ENCODE measurements at regions not wholly inside any gene's neighbourhood (a gene's known extent, or its start where the extent isn't known, plus 50 kb on each side); places are given as distances from the start of the nearest gene placed in this dataset.
"Not testable (repeated sequence)": the region's sequence is repeated elsewhere in the genome, so short reads cannot be mapped to it uniquely, and the experiment has no call there.

GRCh38 chr18:9000733-9001132 lies 101.8 kb upstream of the NDUFV2 start:
- no peaks in the 10 kb centered on the region for H3K27me3 Mint-ChIP-seq (ENCODE audit: insufficient read depth, unreplicated experiment)
- H3K4me3 Mint-ChIP-seq (ENCODE audit: unreplicated experiment): no peak overlapping the region
- no peaks in the 10 kb centered on the region for H3K36me3 ChIP-seq (ENCODE audit: control insufficient read depth, insufficient read depth, low read length)
- H3K27ac Mint-ChIP-seq (ENCODE audit: unreplicated experiment): no peak overlapping the region
- DNase-seq: no peak
- H3K4me1 Mint-ChIP-seq (ENCODE audit: low read depth, unreplicated experiment): peaks cover 34% of the 10 kb centered on the region
- peaks cover 20% of the 10 kb centered on the region for H3K9me3 Mint-ChIP-seq (ENCODE audit: unreplicated experiment)
- H3K4me1 ChIP-seq: peaks cover 28% of the 10 kb centered on the region
- no peaks in the 10 kb centered on the region for H3K36me3 Mint-ChIP-seq (ENCODE audit: insufficient read depth, unreplicated experiment)
- no TSS peak for BruUV-seq (replicated peaks)
- CTCF ChIA-PET: no interaction called here
- POLR2A ChIA-PET: no interaction called here
- no peak overlapping the region for H3K4me3 ChIP-seq (ENCODE audit: low read depth, low read length)
- TF ChIP-seq, protein P1, sequence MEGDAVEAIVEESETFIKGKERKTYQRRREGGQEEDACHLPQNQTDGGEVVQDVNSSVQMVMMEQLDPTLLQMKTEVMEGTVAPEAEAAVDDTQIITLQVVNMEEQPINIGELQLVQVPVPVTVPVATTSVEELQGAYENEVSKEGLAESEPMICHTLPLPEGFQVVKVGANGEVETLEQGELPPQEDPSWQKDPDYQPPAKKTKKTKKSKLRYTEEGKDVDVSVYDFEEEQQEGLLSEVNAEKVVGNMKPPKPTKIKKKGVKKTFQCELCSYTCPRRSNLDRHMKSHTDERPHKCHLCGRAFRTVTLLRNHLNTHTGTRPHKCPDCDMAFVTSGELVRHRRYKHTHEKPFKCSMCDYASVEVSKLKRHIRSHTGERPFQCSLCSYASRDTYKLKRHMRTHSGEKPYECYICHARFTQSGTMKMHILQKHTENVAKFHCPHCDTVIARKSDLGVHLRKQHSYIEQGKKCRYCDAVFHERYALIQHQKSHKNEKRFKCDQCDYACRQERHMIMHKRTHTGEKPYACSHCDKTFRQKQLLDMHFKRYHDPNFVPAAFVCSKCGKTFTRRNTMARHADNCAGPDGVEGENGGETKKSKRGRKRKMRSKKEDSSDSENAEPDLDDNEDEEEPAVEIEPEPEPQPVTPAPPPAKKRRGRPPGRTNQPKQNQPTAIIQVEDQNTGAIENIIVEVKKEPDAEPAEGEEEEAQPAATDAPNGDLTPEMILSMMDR (IDR thresholded peaks at IDR 0.05; ENCODE audit: insufficient read depth in 1 of 2, low read depth in 1 of 2, low read length in 1 of 2, severe bottlenecking in 1 of 2, unreplicated experiment in 1 of 2): no peak
- H3K27me3 ChIP-seq (replicated peaks; ENCODE audit: control insufficient read depth, insufficient read depth, low read length): no peaks in the 10 kb centered on the region
- intact Hi-C loops (cut with micrococcal nuclease; ENCODE audit: unreplicated experiment): no loop called here
- H3K9me3 ChIP-seq: peaks cover 13% of the 10 kb centered on the region; the same call in 1 of the 2 replicates

DNA sequence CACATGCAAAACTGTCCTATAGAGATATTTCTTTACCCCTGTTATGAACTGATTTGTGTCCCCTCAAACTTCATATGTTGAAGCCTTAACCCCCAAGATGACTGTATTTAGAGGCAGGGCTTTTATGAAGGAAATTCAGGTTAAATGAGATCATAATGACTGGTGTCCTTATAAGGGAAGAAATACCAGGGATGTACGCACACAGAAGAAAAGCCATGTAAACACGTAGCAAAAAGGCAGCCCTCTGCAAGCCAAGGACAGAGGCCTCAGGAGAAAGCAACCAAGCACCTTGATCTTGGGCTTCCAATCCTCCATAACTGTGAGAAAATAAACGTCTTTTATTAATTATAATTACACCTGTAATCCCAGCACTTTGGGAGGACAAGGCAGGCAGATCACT lies 101.3 kb upstream of the NDUFV2 start:
- Histone ChIP-seq H3K4me3 (ENCODE audit: low read depth, low read length) (no peak overlapping the region), H3K36me3 (ENCODE audit: control insufficient read depth, insufficient read depth, low read length) (no peaks in the 10 kb centered on the region), H3K9me3 (peaks cover 13% of the 10 kb centered on the region; the same call in 1 of the 2 replicates), H3K27me3 (replicated peaks; ENCODE audit: control insufficient read depth, insufficient read depth, low read length) (no peaks in the 10 kb centered on the region), H3K4me1 (peaks cover 28% of the 10 kb centered on the region)
- Mint-ChIP-seq H3K27ac (ENCODE audit: unreplicated experiment) (no peak overlapping the region), H3K27me3 (ENCODE audit: insufficient read depth, unreplicated experiment) (no peaks in the 10 kb centered on the region), H3K36me3 (ENCODE audit: insufficient read depth, unreplicated experiment) (no peaks in the 10 kb centered on the region), H3K4me1 (ENCODE audit: low read depth, unreplicated experiment) (peaks cover 32% of the 10 kb centered on the region), H3K9me3 (ENCODE audit: unreplicated experiment) (peaks cover 20% of the 10 kb centered on the region), H3K4me3 (ENCODE audit: unreplicated experiment) (no peak overlapping the region)
- ChIA-PET POLR2A (no interaction called here), CTCF (no interaction called here)
- DNase-seq: no peak
- TF ChIP-seq, protein P1 (IDR thresholded peaks at IDR 0.05; ENCODE audit: insufficient read depth in 1 of 2, low read depth in 1 of 2, low read length in 1 of 2, severe bottlenecking in 1 of 2, unreplicated experiment in 1 of 2): no peak
- BruUV-seq (replicated peaks): no TSS peak
- intact Hi-C loops (cut with micrococcal nuclease; ENCODE audit: unreplicated experiment): no loop called here

DNA sequence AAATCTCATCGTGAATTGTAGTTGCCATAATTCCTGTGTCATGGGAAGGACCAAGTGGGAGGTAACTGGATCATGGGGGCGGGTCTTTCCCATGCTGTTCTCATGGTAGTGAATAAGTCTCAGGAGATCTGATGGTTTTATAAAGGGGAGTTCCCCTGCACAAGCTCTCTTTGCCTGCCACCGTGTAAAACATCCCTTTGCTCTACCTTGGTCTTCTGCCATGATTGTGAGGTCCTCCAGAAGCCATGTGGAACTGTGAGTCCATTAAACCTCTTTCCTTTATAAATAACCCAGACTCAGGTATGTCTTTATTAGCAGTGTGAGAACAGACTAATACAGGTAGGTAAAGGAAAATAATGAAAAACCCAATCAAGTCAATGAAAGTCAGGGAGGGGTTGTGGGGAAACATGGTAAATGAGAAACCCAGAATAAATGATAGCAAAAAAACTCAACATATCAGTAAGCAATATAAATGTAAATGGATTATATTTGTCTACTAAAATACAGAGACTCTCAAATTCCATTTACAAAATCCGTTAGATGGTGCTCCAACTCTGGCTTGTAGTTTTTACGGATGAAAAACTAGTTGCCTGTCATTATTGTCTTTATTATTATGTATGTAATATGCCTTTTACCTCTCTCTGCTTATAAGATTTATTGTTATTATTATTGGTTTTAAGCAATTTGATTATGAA lies 98.9 kb upstream of the NDUFV2 start:
- Mint-ChIP-seq H3K9me3 (ENCODE audit: unreplicated experiment) (peaks cover 20% of the 10 kb centered on the region), H3K27me3 (ENCODE audit: insufficient read depth, unreplicated experiment) (no peaks in the 10 kb centered on the region), H3K36me3 (ENCODE audit: insufficient read depth, unreplicated experiment) (no peaks in the 10 kb centered on the region), H3K27ac (ENCODE audit: unreplicated experiment) (no peak overlapping the region), H3K4me3 (ENCODE audit: unreplicated experiment) (no peak overlapping the region), H3K4me1 (ENCODE audit: low read depth, unreplicated experiment) (peaks cover 12% of the 10 kb centered on the region)
- CTCF ChIA-PET: no interaction called here
- Histone ChIP-seq H3K36me3 (ENCODE audit: control insufficient read depth, insufficient read depth, low read length) (no peaks in the 10 kb centered on the region), H3K27me3 (replicated peaks; ENCODE audit: control insufficient read depth, insufficient read depth, low read length) (no peaks in the 10 kb centered on the region), H3K9me3 (peaks cover 13% of the 10 kb centered on the region; the same call in 1 of the 2 replicates), H3K4me3 (ENCODE audit: low read depth, low read length) (no peak overlapping the region), H3K4me1 (peaks cover 11% of the 10 kb centered on the region)
- POLR2A ChIA-PET: no interaction called here
- TF ChIP-seq, protein P1 (IDR thresholded peaks at IDR 0.05; ENCODE audit: insufficient read depth in 1 of 2, low read depth in 1 of 2, low read length in 1 of 2, severe bottlenecking in 1 of 2, unreplicated experiment in 1 of 2): no peak
- intact Hi-C loops (cut with micrococcal nuclease; ENCODE audit: unreplicated experiment): no loop called here
- BruUV-seq (replicated peaks): no TSS peak
- no peak for DNase-seq

- BruUV-seq (replicated peaks): not testable (repeated sequence)
- CTCF ChIA-PET: interaction anchor here (0.5 to 0.6 kb wide), 2 partner anchors 41 to 1187 kb away, joined by 3 read pairs; no protein-coding TSS in a partner anchor
Measured at GRCh38 chr18:9004308-9004707, 98.2 kb upstream of the NDUFV2 start.

DNA sequence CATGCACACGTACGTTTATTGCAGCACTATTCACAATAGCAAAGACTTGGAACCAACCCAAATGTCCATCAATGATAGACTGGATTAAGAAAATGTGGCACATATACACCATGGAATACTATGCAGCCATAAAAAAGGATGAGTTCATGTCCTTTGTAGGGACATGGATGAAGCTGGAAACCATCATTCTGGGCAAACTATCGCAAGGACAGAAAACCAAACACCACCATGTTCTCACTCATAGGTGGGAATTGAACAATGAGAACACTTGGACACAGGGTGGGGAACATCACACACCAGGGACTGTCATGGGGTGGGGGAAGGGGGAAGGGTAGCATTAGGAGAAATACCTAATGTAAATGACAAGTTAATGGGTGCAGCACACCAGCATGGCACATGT lies 94.8 kb upstream of the NDUFV2 start:
- H3K27me3 Mint-ChIP-seq (ENCODE audit: insufficient read depth, unreplicated experiment); BruUV-seq (replicated peaks); H3K9me3 ChIP-seq; H3K27me3 ChIP-seq (replicated peaks; ENCODE audit: control insufficient read depth, insufficient read depth, low read length); H3K4me1 Mint-ChIP-seq (ENCODE audit: low read depth, unreplicated experiment); H3K4me1 ChIP-seq; H3K9me3 Mint-ChIP-seq (ENCODE audit: unreplicated experiment); DNase-seq; H3K36me3 ChIP-seq (ENCODE audit: control insufficient read depth, insufficient read depth, low read length); intact Hi-C loops (cut with micrococcal nuclease; ENCODE audit: unreplicated experiment); H3K27ac Mint-ChIP-seq (ENCODE audit: unreplicated experiment); H3K4me3 Mint-ChIP-seq (ENCODE audit: unreplicated experiment); H3K36me3 Mint-ChIP-seq (ENCODE audit: insufficient read depth, unreplicated experiment); POLR2A ChIA-PET; H3K4me3 ChIP-seq (ENCODE audit: low read depth, low read length); CTCF ChIA-PET: not testable (repeated sequence)

More at GRCh38 chr18:9004308-9004707, 98.2 kb upstream of the NDUFV2 start:
- H3K4me1 Mint-ChIP-seq (ENCODE audit: low read depth, unreplicated experiment); H3K27ac Mint-ChIP-seq (ENCODE audit: unreplicated experiment); DNase-seq; H3K36me3 ChIP-seq (ENCODE audit: control insufficient read depth, insufficient read depth, low read length); H3K4me3 Mint-ChIP-seq (ENCODE audit: unreplicated experiment); POLR2A ChIA-PET; H3K36me3 Mint-ChIP-seq (ENCODE audit: insufficient read depth, unreplicated experiment); intact Hi-C loops (cut with micrococcal nuclease; ENCODE audit: unreplicated experiment); H3K27me3 ChIP-seq (replicated peaks; ENCODE audit: control insufficient read depth, insufficient read depth, low read length); H3K4me3 ChIP-seq (ENCODE audit: low read depth, low read length); H3K27me3 Mint-ChIP-seq (ENCODE audit: insufficient read depth, unreplicated experiment); H3K4me1 ChIP-seq: not testable (repeated sequence)
- H3K9me3 ChIP-seq: peaks cover 13% of the 10 kb centered on the region; the same call in 1 of the 2 replicates
- peaks cover 20% of the 10 kb centered on the region for H3K9me3 Mint-ChIP-seq (ENCODE audit: unreplicated experiment)
